NCI-H146 (cell line): ENCODE measurements at regions not wholly inside any gene's neighbourhood (a gene's known extent, or its start where the extent isn't known, plus 50 kb on each side); places are given as distances from the start of the nearest gene placed in this dataset.
"Not testable (repeated sequence)": the region's sequence is repeated elsewhere in the genome, so short reads cannot be mapped to it uniquely, and the experiment has no call there.

Experiments used
- DNase-seq: peaks from one replicate; lab custom pipeline; 2025; lab: John Stamatoyannopoulos, UW

DNA sequence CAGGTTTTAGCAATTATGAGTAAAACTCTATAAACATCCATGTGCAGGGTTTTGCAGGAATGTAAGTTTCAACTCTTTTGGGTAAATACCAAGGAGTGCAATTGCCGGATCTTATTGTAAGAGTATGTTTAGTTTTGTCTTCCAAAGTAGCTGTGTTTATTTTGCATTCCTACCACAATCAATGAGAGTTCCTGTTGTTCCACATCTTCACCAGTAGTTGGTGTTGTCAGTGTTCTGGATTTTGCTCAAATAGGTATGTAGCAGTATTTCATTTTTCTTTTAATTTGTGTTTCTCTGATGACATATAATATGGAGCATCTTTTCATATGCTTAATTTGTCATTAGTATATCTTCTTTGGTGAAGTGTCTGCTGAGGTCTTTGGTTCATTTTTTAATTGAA is 185.1 kb upstream of the GALNT15 start:
- no peak for DNase-seq

GRCh38 chr3:15993660-15994059 is 180.8 kb upstream of the GALNT15 start:
- not testable (repeated sequence) for DNase-seq

- DNase-seq: not testable (repeated sequence)
Measured at GRCh38 chr3:15996496-15996895, 178.0 kb upstream of the GALNT15 start.

- no peak for DNase-seq
Measured at GRCh38 chr3:15997274-15997943, 177.1 kb upstream of the GALNT15 start.

- DNase-seq: no peak
Measured at GRCh38 chr3:15998911-15999310, 175.6 kb upstream of the GALNT15 start.

DNA sequence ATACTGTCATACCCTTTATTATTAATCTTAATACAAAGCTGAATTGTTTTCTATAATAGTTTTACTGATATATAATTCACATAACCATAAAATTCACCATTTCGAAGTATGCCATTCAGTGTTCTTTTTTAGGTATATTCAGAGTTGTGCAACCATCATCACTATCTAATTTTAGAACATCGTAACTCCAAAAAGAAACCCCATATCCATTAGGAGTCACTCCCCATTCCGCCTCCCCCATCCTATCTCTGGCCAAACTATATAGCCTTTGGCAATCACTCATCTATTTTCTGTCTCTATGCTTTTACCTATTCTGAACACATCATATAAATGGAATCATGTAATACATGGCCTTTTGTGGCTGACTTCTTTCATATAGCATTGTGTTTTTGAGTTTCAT is 169.7 kb upstream of the GALNT15 start:
- no peak for DNase-seq

DNA sequence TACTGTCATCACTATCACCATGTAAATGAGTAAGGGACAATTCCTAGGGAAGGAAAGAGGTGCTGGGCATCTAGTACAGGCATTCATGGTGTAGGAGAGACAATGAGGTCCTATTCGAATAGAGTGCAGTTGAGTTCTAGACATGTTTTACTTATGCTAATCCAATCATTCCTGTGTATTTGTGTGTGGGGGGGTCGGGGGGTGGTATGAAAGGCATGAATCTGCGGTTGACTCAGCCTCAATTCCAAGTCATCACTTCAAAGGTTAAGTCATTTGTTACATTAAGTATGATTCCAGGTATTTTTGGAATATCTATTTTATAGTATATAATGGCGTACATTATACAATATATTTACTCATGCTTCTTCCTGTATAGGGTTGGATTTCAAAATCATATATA is 163.1 kb upstream of the GALNT15 start:
- DNase-seq: no peak

- no peak for DNase-seq
Measured at GRCh38 chr3:16012086-16012485, 162.4 kb upstream of the GALNT15 start.

GRCh38 chr3:16013568-16013967 is 160.9 kb upstream of the GALNT15 start:
- no peak for DNase-seq

GRCh38 chr3:16021801-16022200 is 152.7 kb upstream of the GALNT15 start:
- DNase-seq: not testable (repeated sequence)

GRCh38 chr3:16023881-16024280 is 150.6 kb upstream of the GALNT15 start:
- not testable (repeated sequence) for DNase-seq

DNA sequence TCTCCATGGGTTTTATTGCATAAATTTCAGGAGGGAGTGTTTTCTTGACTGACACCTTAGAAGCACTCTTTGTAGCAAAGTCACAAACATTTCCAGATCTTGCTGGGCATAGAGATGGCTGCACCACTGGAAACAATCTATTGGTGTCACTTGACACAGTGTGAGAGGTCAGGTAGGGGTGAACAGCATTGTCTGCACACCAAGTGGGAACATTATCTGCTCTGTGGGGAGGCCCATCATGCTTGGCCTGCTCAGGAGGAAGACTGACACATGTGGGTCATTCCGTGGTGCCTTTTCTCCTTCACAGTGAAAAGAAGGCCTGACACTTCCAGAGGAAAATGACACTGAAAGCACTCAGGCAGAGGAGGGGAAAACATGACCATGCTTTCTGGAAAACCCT is 149.9 kb upstream of the GALNT15 start:
- no peak for DNase-seq

DNA sequence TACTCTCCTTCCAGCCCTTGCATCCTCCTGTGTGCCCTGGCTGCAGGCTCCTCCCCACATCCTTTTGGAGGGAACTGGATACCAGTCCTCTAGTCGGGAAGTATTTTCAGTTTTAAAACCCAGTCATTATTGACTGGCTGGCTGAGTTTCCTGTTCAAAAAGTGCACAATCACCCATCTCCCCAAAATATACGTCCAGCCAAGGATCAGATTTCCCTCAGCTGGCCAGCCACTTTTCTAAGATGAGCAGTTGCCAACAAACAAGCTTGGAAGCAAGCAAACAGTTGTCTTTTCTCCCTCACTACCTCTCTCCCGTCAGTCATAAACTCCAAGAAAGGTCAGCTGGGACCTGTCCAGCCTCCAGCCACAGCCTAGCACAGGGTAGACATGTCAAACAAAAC is 147.7 kb upstream of the GALNT15 start:
- DNase-seq: no peak

DNA sequence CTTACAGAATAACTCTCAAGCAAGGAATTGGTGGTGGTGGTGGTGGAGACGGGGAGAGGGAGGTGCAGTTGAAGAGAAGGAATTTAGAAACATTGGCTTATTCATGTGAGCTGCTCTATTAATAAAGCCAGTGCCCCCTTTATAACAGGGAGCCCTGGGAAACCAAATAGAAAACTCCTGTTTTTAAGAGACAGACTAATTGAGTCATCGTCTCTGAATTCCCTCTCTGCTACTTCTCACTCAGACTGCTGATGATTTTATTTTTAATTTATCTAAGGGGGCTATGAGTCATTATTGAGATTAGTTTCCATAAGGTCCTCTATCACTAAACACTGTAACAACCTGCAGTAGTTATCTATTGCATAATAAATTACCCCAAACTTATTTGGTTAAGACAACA is 145.9 kb upstream of the GALNT15 start:
- no peak for DNase-seq

GRCh38 chr3:16030342-16030741 is 144.1 kb upstream of the GALNT15 start:
- no peak for DNase-seq

DNA sequence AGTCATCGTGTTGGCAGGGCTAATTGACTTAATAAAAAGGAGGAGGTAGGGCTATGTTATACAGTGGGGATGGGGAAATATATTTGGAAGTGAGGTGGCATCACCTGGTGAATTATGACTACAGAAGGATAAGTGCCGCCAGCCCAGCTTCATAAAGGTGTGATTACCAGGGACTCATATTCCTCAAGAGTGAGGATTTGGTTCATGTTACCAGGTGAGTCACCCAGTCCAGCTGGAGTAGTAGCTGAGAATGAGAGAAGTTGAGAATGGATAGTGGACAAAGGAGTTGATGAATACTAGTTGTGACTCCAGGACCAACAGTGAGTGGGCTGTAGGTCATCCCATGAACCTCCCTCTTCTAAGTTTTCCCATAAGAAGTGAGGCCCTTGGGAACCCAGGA is 143.0 kb upstream of the GALNT15 start:
- DNase-seq: no peak

- DNase-seq: no peak
Measured at GRCh38 chr3:16033889-16034687, 140.4 kb upstream of the GALNT15 start.

DNA sequence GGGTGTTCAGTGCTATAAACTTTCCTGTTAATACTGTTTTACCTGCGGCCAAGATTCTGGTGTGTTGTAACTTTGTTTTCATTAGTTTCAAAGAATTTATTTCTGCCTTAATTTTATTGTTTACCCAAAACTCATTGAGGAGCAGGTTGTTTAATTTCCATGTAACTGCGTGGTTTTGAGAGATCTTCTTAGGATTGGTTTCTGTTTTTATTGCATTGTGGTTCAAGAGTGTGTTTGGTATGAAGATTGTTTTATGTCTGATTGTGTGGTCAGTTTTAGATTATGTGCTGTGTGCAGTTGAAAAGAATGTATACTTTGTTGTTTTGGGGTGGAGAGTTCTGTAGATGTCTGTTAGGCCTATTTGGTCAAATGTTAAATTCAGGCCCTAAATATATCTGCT is 133.5 kb upstream of the GALNT15 start:
- DNase-seq: no peak

DNA sequence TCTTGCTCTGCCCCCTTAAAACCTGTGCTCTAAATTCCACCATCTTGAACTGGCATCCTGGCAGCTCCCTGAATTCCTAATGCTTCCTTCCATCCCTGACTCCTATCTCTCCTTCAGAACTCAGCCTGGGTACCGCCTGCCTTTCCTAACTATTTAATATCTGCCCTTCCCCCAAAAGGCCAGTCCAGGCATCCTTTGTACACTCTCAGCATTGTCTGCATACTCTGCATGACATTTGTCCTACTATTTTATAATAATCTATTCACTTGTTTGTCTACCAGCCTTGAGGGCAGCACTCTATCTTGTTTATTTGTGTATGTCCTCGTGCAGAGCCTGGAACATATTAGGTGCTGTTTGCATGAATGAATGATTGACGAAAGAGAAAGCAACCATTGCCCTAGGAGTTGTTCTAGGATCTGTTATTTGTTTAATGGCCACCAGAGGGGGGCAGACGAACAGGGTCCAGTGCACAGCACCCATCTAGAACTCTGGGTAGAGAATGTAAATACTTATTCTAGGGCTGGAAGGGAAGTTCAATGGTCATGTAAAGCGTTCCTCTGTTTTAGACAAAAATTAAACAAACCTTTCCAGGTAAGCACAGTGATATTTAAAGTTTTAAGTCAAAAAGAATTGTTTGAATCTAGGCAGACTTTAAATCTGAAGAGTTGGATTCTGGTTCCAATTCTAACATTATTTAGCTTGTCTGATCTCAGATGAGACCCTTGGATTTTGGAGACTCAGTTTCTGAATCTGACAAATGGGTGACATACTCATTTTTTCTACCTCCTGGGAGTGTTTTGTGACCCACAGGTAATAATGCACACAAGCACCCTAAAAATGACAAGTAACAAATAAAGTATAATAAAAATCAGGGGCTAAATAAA is 125.8 kb upstream of the GALNT15 start:
- peak; percentile 27 for DNase-seq

GRCh38 chr3:16050641-16051467 is 123.6 kb upstream of the GALNT15 start:
- DNase-seq: no peak

DNA sequence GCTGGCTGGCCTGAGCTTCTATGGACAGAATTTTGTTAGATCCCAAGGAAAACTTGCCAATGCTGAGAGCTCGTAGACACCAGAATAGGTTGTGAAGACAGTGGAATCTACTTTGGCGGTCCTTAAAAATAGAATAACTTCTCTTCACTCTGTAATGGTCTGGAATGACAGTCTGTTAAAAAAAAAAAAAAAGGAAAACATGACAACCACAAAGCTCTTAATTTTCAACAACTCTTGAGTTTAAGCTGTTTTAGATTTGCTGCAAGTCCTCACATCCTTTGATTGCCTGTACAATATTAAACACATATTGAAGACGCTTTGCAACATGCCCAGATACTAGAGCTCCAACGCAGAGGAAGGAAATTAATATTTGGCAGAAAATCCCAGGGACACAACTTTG is 122.8 kb upstream of the GALNT15 start:
- DNase-seq: no peak

- DNase-seq: no peak
Measured at GRCh38 chr3:16052964-16053363, 121.5 kb upstream of the GALNT15 start.
